BE2C (cell line): ENCODE measurements at regions not wholly inside any gene's neighbourhood (a gene's known extent, or its start where the extent isn't known, plus 50 kb on each side); places are given as distances from the start of the nearest gene placed in this dataset.
"Not testable (repeated sequence)": the region's sequence is repeated elsewhere in the genome, so short reads cannot be mapped to it uniquely, and the experiment has no call there.

Experiments used
- DNase-seq: peaks from one replicate; pipeline ENCODE4 v3.0.0-alpha.2; 2020
- H3K27me3 ChIP-seq: fragments of 250-450 bp; sonication (Bioruptor Pico); 2 replicates; pipeline ENCODE4 v1.5.1; 2020; ENCODE audit warnings: mild to moderate bottlenecking
- H3K36me3 ChIP-seq: fragments of 250-450 bp; sonication (Bioruptor Pico); 2 replicates; pipeline ENCODE4 v1.5.1; 2020; ENCODE audit warnings: mild to moderate bottlenecking
- H3K4me1 ChIP-seq: fragments of 250-450 bp; sonication (Bioruptor Pico); 2 replicates; pipeline ENCODE4 v1.5.1; 2020
- H3K4me3 ChIP-seq: 2 replicates; pipeline ENCODE4 v1.5.1; 2011; ENCODE audit warnings: low read depth, low read length
- H3K9me3 ChIP-seq: fragments of 250-450 bp; sonication (Bioruptor Pico); 2 replicates; pipeline ENCODE4 v1.5.1; 2020
- TF ChIP-seq, protein P1 (sequence below): IDR thresholded peaks from 2 replicates; pipeline ENCODE4 v1.5.1; 2012; ENCODE audit warnings: mild to moderate bottlenecking, low read depth, low read length

DNA sequence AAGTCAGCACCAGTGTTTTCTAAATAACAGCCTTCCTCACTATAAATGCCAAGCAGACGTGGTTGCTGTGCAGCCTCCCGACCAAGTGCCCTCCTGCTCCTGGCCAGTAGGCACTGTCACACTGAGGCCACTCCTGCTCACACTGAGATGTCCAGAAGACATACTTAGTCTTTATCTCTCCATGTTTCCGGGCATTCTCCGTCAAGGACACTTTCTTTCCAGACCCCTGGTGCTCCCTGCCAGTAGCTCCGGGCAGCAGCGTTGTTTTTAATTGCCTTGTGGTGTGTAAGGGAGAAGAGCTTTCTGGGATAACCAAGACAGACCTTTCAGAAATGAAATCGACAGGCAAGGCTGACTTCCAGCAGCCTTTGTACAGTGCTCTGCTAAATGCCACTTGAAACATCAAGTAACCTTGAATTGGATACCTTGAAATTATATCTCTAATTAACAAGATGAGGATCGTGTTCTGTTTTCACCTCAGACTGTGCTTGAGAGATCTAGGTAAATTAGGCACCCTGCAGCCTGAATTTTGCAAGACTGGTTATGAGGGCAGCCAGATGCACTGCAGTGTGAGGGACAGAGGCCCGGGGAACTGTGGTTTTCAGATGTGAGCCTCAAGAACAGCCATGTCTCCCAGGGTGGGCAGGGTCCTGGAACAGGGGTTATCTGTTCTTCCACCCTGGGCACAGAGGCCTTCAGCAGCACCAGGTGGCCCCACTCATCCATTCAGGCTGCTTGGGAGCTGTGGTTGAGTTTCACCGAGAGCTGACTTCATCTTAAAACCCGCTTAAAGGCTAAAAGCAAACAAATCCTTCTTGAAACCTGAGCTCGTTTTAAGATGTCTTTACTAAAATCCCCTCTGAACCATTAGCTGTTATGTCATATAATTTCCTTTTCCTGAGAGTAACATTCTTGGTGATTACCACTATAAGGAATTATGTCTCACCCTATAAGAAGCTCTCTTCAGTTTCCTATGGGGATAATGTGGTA, 105.5 kb upstream of the IL12A start:
- H3K36me3 ChIP-seq, result peaks cover 34% of the 10 kb centered on the region
- TF ChIP-seq, protein P1, sequence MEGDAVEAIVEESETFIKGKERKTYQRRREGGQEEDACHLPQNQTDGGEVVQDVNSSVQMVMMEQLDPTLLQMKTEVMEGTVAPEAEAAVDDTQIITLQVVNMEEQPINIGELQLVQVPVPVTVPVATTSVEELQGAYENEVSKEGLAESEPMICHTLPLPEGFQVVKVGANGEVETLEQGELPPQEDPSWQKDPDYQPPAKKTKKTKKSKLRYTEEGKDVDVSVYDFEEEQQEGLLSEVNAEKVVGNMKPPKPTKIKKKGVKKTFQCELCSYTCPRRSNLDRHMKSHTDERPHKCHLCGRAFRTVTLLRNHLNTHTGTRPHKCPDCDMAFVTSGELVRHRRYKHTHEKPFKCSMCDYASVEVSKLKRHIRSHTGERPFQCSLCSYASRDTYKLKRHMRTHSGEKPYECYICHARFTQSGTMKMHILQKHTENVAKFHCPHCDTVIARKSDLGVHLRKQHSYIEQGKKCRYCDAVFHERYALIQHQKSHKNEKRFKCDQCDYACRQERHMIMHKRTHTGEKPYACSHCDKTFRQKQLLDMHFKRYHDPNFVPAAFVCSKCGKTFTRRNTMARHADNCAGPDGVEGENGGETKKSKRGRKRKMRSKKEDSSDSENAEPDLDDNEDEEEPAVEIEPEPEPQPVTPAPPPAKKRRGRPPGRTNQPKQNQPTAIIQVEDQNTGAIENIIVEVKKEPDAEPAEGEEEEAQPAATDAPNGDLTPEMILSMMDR, result peak; percentile 11; the same call in 1 of the 2 replicates
- DNase-seq, result peak; percentile 76

DNA sequence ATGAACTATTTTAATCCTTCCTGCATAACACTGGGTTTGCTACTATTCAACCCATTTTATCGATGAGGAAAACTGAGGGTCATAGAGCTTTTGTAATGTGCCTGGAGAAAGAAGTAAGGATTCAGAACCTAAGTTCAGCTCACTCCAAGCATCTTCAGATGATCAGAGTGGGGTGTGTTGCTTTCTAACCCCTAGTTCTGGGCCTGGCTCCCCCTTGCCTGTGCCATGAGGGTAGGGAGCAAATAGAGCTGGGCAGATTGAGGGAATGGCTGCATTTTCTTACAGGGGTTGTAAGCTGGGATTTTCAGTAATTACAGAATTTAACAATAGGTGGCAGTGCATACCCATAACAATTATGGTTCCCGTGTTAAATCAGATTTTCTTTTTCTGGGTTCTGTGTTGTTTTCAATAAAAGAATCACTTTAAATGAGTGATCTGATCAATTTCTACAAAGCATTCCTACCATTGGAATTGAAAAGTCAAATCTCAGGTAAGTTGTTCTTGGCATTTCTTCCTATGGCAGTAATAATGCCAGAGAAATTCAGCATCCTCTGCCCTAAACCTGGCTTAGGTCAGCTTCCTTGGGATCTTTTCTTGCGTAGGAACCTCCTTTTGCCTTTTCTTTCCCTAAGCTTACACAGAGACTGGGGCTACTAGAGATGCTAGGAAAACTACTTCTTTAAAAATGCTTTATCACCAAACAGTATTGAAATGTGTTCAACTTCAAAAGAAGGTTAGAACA, 103.8 kb upstream of the IL12A start:
- Histone ChIP-seq H3K4me1 (peaks cover 76% of the 10 kb centered on the region), H3K27me3 (no peaks in the 10 kb centered on the region)
- TF ChIP-seq, protein P1, result peak; percentile 52

More for the DNA sequence above, 105.5 kb upstream of the IL12A start:
- Histone ChIP-seq H3K4me1 (peaks cover 69% of the 10 kb centered on the region), H3K4me3 (peak overlapping the region; percentile 5), H3K9me3 (no peaks in the 10 kb centered on the region), H3K27me3 (no peaks in the 10 kb centered on the region)

DNA sequence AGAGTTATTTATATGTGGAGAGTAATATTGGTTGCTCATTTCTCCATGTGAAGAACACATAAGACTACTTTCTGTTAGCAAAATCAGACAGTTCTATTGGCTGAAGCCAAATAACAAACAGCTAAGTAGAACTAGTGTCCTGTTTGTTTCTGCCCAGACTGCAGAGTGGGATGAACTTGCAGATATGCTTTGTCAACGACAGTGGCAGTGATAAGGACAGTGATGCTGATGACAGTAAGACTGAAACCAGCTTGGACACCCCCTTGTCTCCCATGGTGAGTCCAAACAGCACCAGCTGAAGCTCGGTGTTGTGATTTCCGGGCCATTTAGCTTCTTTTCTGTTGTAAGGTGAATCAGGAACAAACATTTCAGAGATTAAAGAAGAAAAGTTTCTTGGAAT, 102.6 kb upstream of the IL12A start:
- Histone ChIP-seq H3K9me3 (no peaks in the 10 kb centered on the region), H3K4me1 (peaks cover 64% of the 10 kb centered on the region), H3K36me3 (peaks cover 56% of the 10 kb centered on the region), H3K27me3 (no peaks in the 10 kb centered on the region), H3K4me3 (no peak overlapping the region)
- DNase-seq, result no peak
- TF ChIP-seq, protein P1, result no peak

More for the DNA sequence above, 103.8 kb upstream of the IL12A start:
- Histone ChIP-seq H3K36me3 (peaks cover 49% of the 10 kb centered on the region), H3K9me3 (no peaks in the 10 kb centered on the region), H3K4me3 (no peak overlapping the region)
- no peak for DNase-seq

DNA sequence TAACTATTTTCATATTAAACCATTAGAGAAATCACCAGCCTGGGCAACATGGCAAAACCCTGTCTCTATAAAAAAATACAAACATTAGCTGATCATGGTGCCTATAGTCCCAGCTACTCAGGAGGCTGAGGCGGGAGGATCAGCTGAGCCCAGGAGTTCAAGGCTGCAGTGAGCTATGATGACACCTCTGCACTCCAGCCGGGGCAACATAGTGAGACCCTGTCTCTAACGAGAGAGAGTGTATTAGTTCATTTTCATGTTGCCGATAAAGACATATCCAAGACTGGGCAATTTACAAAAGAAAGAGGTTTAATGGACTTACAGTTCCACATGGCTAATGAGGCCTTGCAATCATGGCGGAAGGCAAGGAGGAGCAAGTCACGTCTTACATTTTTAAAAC, 102.1 kb upstream of the IL12A start:
- H3K9me3 ChIP-seq, DNase-seq, H3K4me3 ChIP-seq, H3K27me3 ChIP-seq: not testable (repeated sequence)
- peaks cover 61% of the 10 kb centered on the region for H3K4me1 ChIP-seq
- H3K36me3 ChIP-seq, result peaks cover 59% of the 10 kb centered on the region

DNA sequence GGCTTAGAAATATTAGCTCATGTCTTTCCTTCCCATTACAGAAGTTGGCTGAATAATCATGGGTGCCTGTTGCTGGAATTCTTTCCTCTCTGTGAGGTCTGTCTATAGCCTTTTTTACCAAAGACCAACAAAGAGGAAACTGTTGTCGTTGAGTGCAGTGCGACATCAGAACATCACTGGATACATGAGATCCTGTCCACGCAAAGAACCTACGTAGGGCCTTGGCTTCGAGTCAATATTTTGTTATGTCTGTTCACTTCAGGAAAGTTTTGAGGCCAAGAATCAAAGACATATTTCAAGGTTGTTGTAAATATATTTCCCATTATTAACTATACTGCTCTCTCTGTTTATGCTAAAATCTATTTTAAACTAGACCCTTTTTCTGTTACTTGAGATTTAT, 101.5 kb upstream of the IL12A start:
- no peaks in the 10 kb centered on the region for H3K9me3 ChIP-seq
- H3K4me1 ChIP-seq, result peaks cover 61% of the 10 kb centered on the region
- no peak overlapping the region for H3K4me3 ChIP-seq
- TF ChIP-seq, protein P1, result no peak
- H3K36me3 ChIP-seq, result peaks cover 65% of the 10 kb centered on the region
- H3K27me3 ChIP-seq, result no peaks in the 10 kb centered on the region
- no peak for DNase-seq

DNA sequence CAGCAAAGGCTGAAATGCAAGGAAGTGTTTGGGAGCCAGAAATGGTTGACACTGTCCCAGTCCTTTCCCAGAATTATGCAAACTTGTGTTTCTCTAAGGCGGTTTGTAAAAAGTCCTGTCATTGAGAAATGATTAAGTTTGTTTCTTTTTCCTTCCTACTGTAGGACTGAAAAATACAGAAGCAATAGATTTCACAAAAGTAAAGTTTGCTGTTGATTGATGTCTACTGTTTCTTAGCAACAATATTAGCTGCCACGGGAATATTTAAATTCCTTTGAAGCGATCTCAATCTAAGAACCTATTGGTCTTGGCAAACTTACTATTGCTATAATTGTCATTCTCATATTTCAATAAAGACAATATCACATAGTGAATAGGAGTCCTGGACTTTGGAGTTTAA, 100.7 kb upstream of the IL12A start:
- H3K9me3 ChIP-seq, result no peaks in the 10 kb centered on the region
- peaks cover 73% of the 10 kb centered on the region for H3K36me3 ChIP-seq
- H3K4me3 ChIP-seq, result no peak overlapping the region
- peaks cover 60% of the 10 kb centered on the region for H3K4me1 ChIP-seq
- no peaks in the 10 kb centered on the region for H3K27me3 ChIP-seq
- DNase-seq, result no peak
- TF ChIP-seq, protein P1, result no peak
